Loucy (cell line): ENCODE measurements at regions not wholly inside any gene's neighbourhood (a gene's known extent, or its start where the extent isn't known, plus 50 kb on each side); places are given as distances from the start of the nearest gene placed in this dataset.

ENCODE experiments used
- CTCF ChIP-seq: fragments of 200-600 bp; sonication (generic); conservative IDR thresholded peaks from 2 replicates; pipeline ENCODE4 v1.5.1; 2014; ENCODE audit warnings: mild to moderate bottlenecking, antibody characterized with exemption, low read length
- EZH2phosphoT487 ChIP-seq: fragments of 200-600 bp; IDR thresholded peaks from 2 replicates; pipeline ENCODE4 v1.6.1; 2018; ENCODE audit warnings: antibody characterized with exemption, mild to moderate bottlenecking, moderate library complexity, borderline replicate concordance

DNA sequence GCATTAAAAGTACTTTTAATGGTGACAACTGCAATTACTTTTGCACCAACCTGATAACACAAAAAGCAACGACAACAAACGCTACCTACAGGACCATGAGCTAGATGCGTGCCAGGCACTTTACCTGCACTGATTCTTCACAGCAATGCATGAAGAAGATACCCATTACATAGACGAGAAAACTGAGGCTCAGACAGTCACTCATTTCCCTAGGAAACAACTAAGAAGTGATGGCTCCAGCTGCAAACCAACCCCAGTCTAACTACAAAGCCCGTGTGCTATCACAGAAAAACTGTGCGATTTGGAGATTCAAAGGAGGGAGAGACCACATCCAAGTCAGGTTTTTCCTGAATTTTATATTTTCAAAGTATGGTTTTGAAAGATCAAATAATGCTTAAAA, 80.1 kb upstream of the TP53I11 start:
- TF ChIP-seq CTCF: no peak
- no peak for TF ChIP-seq EZH2phosphoT487
